ENCODE measurements at regions not wholly inside any gene's neighbourhood (a gene's known extent, or its start where the extent isn't known, plus 50 kb on each side); places are given as distances from the start of the nearest gene placed in this dataset.

DNA sequence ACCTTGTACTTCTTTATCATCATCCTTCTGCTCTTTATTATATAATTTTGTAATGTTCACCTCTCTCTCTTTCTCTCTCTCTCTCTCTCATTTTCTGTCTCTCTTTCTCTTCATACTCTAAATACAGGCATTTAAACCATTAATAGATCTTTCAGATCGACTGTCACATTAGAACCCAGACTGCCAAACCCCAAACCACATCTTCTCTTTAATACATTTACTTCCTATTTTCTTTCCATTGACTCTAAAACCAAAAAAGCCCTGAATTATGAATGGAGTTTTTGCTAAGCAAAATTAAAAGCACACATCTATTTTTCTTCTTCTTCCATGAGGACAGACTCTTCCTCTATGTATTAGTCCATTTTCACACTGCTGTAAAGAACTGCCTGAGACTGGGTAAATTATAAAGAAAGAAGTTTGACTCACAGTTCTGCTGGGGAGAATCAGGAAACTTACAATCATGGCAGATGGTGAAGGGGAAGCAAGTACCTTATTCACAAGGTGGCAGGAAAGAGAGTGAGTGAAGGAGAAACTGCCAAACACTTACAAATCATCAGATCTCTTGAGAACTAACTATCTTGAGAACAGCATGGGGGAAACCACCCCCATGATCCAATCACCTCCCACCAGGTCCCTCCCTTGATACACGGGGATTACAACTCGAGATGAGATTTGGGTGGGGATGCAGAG is 272.7 kb upstream of the MGMT start:
- TF ChIP-seq, protein P1, sequence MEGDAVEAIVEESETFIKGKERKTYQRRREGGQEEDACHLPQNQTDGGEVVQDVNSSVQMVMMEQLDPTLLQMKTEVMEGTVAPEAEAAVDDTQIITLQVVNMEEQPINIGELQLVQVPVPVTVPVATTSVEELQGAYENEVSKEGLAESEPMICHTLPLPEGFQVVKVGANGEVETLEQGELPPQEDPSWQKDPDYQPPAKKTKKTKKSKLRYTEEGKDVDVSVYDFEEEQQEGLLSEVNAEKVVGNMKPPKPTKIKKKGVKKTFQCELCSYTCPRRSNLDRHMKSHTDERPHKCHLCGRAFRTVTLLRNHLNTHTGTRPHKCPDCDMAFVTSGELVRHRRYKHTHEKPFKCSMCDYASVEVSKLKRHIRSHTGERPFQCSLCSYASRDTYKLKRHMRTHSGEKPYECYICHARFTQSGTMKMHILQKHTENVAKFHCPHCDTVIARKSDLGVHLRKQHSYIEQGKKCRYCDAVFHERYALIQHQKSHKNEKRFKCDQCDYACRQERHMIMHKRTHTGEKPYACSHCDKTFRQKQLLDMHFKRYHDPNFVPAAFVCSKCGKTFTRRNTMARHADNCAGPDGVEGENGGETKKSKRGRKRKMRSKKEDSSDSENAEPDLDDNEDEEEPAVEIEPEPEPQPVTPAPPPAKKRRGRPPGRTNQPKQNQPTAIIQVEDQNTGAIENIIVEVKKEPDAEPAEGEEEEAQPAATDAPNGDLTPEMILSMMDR (IDR thresholded peaks at IDR 0.05), result no peak
- no peak for TF ChIP-seq POLR2AphosphoS5 (IDR thresholded peaks at IDR 0.05; ENCODE audit: insufficient read depth in 1 of 2, low read depth in 1 of 2)
- no peak for TF ChIP-seq POLR2A (IDR thresholded peaks at IDR 0.05)
